MM.1S (cell line): ENCODE measurements at regions not wholly inside any gene's neighbourhood (a gene's known extent, or its start where the extent isn't known, plus 50 kb on each side); places are given as distances from the start of the nearest gene placed in this dataset.

Source experiments
- EZH2 ChIP-seq: fragments of 300-600 bp; sonication (generic); optimal IDR thresholded peaks from 2 replicates; pipeline ENCODE3; 2017; ENCODE audit warnings: low read depth, mild to moderate bottlenecking, antibody characterized with exemption, low read length, mixed read lengths
- EZH2phosphoT487 ChIP-seq: fragments of 300-600 bp; sonication (generic); IDR thresholded peaks from 2 replicates; pipeline ENCODE4 v1.6.1; 2018; ENCODE audit warnings: antibody characterized with exemption, low read length
- TF ChIP-seq, protein P1 (sequence below): fragments of 300-600 bp; sonication (generic); IDR thresholded peaks from 2 replicates; pipeline ENCODE4 v1.5.1; 2016; ENCODE audit warnings: antibody characterized with exemption, low read length, mixed read lengths

DNA sequence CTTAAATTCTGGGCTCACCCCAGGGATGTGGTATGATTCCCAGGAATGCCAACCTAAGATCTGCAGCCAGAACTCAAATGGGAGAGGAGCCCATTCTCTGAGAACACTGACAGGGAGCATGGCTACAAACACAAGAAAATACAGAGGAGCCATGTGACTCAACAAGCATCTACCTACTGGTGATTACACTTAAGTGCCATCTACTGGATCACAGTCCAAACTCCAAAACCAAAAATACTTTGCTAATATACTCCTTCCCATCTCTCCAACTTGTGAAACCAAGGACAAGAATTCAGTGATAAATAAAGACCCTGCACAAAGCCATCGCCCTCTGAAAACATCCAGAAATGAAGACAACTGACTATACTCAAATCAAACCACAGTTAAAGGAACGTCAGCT, 116.9 kb downstream of the NR4A2 start:
- TF ChIP-seq, protein P1, sequence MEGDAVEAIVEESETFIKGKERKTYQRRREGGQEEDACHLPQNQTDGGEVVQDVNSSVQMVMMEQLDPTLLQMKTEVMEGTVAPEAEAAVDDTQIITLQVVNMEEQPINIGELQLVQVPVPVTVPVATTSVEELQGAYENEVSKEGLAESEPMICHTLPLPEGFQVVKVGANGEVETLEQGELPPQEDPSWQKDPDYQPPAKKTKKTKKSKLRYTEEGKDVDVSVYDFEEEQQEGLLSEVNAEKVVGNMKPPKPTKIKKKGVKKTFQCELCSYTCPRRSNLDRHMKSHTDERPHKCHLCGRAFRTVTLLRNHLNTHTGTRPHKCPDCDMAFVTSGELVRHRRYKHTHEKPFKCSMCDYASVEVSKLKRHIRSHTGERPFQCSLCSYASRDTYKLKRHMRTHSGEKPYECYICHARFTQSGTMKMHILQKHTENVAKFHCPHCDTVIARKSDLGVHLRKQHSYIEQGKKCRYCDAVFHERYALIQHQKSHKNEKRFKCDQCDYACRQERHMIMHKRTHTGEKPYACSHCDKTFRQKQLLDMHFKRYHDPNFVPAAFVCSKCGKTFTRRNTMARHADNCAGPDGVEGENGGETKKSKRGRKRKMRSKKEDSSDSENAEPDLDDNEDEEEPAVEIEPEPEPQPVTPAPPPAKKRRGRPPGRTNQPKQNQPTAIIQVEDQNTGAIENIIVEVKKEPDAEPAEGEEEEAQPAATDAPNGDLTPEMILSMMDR, result no peak
- TF ChIP-seq EZH2 (no peak), EZH2phosphoT487 (no peak)
